Stromal cell of bone marrow (primary cell): ENCODE measurements at regions not wholly inside any gene's neighbourhood (a gene's known extent, or its start where the extent isn't known, plus 50 kb on each side); places are given as distances from the start of the nearest gene placed in this dataset.
A peak's percentile ranks its signal among the peaks of the same experiment; 100 is the strongest.

Source experiments
- DNase-seq: peaks from one replicate; pipeline ENCODE4 v3.0.0-alpha.2; 2012; ENCODE audit warnings: low read depth

- no peak for DNase-seq
Measured at GRCh38 chr11:19519912-19520641, 192.6 kb upstream of the NAV2 start.

- DNase-seq, result no peak
Measured at GRCh38 chr11:19519353-19519752, 193.3 kb upstream of the NAV2 start.

GRCh38 chr11:19513253-19513652, 199.4 kb upstream of the NAV2 start:
- no peak for DNase-seq

- DNase-seq, result no peak
Measured at GRCh38 chr11:19512618-19513017, 200.0 kb upstream of the NAV2 start.

DNA sequence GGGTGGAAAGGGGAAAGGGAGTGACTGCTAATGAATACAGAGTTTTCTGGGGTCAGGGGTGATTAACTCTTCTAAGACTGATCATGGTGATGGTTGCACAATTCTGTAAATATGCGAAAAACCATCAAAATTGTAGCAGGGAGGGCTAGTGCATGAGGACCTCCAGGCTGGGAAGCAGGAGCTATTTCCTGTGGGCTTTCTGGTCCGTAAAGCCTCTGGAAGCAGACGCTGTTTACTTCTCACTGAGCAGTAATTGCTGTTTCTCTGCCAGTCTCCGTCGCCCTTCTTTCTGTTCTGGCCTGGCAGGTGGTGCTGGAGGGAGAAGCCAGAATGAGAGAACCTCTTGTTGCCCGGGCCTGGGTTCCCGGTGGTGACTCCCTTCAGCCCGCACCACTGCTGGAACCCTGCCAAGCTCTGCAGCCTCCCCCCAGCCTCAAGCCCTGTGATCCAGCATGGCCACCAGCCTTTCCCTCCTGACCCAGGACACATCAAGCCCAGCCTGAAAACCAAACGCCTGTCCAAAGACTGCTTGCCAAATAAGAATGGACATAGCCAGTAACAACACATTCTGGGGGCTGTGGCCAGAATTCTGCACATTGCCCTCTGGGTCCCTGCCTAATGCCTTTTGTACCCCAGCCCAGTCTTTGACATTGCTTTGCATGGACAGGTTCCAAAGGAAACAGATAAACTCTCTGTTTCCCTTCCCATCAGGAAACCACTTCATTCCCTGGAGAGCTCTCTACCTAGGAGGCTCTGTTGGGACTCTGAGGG, 201.0 kb upstream of the NAV2 start:
- peak; percentile 74 for DNase-seq

DNA sequence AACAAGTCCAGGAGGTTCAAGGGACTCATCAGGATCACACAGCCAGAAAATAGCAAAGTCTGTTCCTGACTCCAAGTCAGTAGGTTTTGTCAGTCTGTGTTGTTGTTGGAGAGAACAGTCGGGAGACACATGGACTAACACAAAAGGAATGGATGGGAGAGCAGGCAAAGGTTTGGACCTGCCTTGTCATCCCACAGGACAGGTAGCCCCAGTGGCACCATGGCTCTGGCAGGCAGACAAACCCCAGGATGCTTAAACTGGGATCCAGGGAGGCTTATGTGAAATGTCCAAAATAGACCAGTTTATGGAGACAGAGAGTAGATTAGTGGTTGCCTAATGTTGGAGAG, 201.6 kb upstream of the NAV2 start:
- no peak for DNase-seq

DNA sequence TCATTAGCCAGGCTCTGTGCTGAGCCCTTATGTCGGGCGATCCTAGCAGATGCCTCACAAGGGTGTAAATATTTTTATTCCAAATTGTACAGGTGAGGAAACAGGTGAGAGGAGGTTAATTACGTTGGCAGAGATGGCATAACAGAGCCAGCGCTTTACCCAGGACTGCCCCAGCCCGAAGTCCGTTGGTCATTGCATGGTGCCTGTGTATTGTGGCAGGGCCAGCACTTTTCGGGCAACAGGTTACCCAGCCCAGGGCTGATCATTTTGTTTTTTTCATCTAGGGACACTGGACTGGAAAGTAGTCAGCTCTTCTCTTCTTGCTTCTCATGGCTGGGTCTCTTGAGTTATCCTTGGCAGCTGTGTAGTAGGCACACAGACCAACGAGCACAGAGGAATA, 202.2 kb upstream of the NAV2 start:
- DNase-seq, result no peak

- no peak for DNase-seq
Measured at GRCh38 chr11:19509215-19509614, 203.4 kb upstream of the NAV2 start.

- peak; percentile 48 for DNase-seq
Measured at GRCh38 chr11:19508165-19508564, 204.5 kb upstream of the NAV2 start.

DNA sequence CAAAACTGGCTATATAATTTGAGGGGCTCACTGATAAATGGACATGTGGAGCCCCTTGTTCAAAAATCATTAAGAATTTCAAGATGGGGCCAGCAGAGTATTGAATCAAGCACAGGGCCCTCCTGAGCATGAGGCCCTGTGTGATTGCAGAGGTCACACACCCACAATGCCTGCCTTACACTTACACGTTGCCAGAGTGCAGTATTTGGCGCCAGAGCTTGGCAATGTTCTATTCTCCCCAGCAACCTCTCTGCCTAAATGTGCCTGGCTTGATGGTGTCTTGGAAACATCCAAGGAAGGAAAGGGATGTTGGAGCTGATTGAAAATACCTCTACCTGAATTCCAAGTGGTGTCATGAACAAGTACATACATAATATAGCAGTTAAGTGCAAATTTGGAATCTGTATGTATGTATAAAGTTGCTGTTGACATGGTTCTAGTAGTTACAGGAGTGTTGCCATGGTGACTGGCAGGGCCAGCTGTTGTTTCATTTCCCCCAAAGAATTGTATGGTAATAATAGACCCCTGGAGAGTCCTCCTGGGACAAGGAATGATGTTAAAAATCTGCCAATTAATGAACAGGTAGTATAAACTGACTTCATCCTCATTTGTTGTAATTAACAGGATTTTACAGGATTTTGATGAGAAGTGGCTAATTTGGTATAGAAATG, 205.7 kb upstream of the NAV2 start:
- DNase-seq, result no peak

DNA sequence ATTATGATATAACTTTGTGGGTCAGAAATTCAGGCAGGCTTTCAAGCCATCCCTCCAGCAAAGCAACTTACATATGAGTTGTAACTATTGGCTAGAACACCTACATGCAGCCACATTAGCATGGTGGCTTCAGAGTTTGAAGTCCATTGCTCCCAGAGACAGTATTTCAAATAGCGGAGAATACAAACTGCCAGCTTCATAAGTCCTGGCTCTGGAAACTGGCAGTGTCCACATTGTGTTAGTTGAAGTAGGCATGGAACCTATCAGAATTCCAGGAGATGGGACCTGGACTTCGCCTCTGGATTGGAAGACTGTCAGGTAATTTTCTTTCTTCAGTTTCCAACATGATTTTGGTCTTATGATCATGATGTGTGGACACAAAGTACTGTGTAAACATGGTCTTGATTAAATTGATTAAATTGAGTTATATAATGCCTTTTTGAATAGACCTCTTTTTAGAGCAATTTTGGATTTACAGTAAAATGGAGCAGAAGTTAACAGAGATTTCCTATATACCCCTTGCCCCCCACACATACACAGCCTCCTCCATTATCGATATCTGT, 209.9 kb upstream of the NAV2 start:
- no peak for DNase-seq

- no peak for DNase-seq
Measured at GRCh38 chr11:19501631-19502030, 211.0 kb upstream of the NAV2 start.

DNA sequence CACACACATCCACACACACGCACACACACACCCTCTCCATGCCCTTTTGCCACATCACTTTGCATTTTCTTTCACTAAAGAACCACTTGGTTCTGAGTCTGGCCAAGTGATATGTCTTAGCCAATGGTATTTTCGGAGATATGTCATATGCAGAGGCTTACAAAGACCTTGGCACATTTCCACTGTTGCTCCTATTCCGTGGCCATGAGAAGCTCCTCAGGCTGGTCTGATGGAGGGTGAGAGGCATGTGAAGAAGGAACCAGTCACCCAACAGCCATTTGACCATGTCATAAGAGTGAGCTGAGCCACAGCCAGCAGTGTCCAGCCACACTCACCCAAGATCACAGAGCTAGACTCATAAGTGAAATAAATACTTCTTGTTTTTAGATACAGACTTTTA, 212.6 kb upstream of the NAV2 start:
- peak; percentile 68 for DNase-seq

DNA sequence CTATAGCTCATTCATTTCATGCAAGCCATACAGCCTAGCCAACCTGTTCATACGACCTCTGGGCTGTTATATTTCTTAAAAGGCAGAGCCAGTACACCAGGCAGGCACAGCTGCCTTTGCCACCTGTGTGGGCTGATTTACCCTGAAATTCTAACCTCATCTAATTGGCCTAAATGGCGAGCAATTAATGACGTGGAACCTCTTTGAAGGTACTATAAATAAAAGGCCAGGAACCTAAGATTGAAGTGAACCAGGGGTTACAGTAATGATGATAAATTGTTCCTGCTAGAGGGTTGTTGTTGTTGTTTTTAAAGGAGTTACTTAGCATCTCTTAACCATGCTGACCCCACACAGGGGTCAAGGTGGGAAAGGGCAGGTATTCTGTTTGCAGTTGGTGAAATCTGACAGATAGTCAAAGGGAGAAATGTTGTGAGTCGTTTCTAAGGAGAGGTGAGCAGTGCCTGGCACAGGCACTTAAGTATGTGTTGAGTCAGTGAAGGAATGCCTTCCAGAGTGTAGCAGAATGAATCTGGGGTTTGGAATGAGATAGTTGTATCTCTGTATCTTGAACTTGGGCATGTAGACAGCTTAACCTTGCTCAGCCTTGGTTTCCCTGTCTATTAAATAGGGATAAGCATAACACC, 213.5 kb upstream of the NAV2 start:
- no peak for DNase-seq

DNA sequence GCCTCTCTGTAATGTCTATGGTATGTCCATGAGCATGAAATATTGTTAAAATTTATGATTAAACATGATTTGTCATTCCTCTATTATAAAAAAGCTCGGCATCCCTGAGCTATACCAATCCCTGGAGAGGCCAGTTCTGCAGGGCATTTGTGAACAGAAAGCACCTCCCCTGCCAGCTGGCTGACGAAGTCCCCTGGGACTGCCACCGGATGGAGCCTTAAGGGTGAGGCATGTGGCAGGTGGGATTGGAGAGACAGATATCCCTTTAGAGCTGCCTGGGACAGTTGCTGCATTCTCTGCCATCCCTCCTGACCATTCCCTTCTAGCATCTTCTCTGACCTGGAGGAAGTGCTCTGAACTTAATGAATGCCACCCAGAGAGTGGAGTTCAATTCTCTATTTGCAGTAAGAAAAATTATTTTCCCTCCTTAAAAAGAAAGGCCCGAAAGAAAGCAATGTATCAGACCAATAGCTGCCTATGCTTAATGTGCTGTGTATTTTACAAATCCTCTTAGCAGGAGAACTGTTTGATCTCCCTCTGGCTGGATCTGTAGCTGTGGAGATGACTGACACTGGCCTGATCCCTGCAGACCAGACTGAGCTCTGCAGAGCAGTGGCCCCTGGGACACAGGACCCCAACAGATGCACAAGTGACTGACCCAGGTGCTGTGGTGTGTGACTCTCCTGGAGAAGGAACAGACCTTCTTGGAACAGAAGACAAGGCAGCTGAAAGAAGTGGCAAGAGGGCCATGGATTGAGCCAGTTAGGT, 219.0 kb upstream of the NAV2 start:
- DNase-seq, result no peak

GRCh38 chr11:19482319-19483100, 230.1 kb upstream of the NAV2 start:
- DNase-seq, result no peak

DNA sequence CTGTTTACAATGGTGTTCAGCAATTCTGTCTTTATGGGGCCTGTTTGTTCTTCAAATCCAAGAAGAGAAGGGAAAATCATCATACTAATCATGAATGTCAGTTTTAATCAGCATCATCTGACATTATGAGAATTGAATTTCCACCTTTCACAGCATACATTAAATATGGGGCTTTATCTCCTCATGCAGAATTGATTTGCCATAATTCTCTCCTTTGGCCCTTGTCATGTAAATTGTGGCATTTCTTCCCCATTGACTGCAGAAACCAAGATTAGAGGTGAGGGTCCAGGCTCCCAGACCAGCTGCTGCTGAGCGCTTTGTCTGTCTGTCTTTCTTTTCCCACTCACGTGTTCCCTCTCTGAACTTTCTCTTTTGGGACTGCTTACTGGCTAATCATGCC, 232.1 kb upstream of the NAV2 start:
- no peak for DNase-seq

DNA sequence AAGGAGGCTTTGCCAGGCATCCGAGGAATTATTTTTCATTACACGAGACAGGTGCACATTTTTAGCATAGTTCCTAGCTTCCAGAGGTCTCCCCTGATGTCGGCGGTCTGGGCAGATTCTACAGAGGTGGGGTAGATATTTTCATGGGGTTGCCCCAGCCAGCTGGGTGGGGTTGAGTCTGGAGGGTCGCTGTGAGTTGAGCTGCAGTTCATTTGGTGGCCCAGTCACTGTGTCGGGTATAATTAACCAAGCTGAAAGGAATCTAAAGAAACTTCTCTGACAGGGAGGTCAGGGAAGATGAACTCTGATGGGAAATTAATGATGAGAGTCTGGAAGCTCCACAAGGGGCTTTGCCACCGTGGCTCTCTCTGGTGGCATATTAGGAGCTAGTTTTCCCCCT, 233.7 kb upstream of the NAV2 start:
- no peak for DNase-seq

GRCh38 chr11:19474954-19475721, 234.4 kb upstream of the E2F8 start:
- no peak for DNase-seq

DNA sequence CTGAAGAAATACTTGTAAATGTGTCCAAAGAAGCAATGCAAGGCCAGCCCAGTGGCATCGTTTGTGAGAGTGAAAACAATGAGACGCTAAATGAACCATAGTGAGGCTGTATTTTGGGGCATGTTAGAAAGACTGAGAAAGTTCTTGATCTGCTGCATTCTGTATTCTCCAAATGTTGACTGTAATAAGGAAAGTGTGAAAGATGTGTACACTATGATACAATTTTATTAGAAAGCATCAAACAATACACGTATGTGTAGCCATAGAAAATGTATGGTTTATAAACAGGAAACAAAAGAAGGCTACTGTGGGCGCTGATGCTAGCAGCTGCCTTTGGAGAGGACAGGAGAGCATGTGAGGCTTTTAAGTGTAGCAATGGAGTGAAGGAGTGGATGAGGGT, 233.5 kb upstream of the E2F8 start:
- no peak for DNase-seq
